ENCODE measurements at regions not wholly inside any gene's neighbourhood (a gene's known extent, or its start where the extent isn't known, plus 50 kb on each side); places are given as distances from the start of the nearest gene placed in this dataset.

DNA sequence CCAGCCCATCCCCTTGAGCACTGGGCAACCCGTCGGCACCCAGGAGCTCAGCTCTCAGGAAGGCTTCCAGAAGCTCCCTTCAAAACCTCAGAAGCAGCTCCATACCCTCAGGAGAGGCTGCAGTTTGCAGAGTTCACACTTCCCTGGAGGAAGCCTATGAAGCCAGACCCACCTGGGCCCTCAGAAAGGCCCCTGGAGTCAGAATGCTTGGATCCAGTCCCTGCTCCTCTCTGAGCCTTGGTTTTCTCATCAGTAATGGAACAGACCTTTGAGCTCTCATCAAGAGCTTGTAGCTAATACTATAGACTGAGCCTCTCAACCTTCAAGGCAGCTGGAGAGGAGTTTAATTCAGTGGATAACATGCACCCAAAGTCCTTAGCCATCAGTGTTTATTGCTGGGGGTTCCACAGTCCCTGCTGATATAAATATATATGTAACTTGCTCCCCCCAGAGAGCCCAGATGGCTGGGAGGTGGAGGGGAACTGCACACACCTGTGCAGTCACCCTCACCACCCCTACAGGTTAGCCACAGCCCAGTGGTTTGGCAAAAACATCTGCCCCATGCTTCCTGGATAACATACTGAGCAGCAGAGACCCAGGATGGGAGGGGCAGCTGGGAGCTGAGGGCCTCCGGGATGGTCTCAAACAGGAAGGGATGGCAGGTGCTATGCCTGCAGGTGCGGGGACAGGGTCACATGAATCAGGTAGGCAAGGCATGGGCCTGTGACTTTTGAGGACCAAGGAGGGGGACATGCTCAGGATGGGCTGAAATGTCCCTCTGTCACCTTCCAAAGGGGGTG is 120.1 kb downstream of the SNX5 start (continued):
- TF ChIP-seq THAP9 (CRISPR knock-in tag; IDR thresholded peaks at IDR 0.05; ENCODE audit: borderline replicate concordance): peak; percentile 56; the same call in 1 of the 2 replicates
- no peak for TF ChIP-seq ZFP82 (CRISPR knock-in tag; IDR thresholded peaks at IDR 0.05; ENCODE audit: borderline replicate concordance)
- TF ChIP-seq ZNF343 (CRISPR knock-in tag; IDR thresholded peaks at IDR 0.05): no peak
- TF ChIP-seq, protein P1, sequence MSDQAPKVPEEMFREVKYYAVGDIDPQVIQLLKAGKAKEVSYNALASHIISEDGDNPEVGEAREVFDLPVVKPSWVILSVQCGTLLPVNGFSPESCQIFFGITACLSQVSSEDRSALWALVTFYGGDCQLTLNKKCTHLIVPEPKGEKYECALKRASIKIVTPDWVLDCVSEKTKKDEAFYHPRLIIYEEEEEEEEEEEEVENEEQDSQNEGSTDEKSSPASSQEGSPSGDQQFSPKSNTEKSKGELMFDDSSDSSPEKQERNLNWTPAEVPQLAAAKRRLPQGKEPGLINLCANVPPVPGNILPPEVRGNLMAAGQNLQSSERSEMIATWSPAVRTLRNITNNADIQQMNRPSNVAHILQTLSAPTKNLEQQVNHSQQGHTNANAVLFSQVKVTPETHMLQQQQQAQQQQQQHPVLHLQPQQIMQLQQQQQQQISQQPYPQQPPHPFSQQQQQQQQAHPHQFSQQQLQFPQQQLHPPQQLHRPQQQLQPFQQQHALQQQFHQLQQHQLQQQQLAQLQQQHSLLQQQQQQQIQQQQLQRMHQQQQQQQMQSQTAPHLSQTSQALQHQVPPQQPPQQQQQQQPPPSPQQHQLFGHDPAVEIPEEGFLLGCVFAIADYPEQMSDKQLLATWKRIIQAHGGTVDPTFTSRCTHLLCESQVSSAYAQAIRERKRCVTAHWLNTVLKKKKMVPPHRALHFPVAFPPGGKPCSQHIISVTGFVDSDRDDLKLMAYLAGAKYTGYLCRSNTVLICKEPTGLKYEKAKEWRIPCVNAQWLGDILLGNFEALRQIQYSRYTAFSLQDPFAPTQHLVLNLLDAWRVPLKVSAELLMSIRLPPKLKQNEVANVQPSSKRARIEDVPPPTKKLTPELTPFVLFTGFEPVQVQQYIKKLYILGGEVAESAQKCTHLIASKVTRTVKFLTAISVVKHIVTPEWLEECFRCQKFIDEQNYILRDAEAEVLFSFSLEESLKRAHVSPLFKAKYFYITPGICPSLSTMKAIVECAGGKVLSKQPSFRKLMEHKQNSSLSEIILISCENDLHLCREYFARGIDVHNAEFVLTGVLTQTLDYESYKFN (CRISPR knock-in tag; conservative IDR thresholded peaks at IDR 0.05): no peak
- no peak for TF ChIP-seq ZNF460 (CRISPR knock-in tag; IDR thresholded peaks at IDR 0.05; ENCODE audit: borderline replicate concordance)
- no peak for TF ChIP-seq ZNF749 (CRISPR knock-in tag; IDR thresholded peaks at IDR 0.05; ENCODE audit: borderline replicate concordance)
- no peak for TF ChIP-seq HOXA5 (CRISPR knock-in tag; IDR thresholded peaks at IDR 0.05)
- no peak for TF ChIP-seq SMAD3 (CRISPR knock-in tag; IDR thresholded peaks at IDR 0.05)
- no peak for TF ChIP-seq HMGA1 (CRISPR knock-in tag; conservative IDR thresholded peaks at IDR 0.05)
- no peak for TF ChIP-seq TRIM24 (CRISPR knock-in tag; IDR thresholded peaks at IDR 0.05)
- TF ChIP-seq U2AF2 (IDR thresholded peaks at IDR 0.05; ENCODE audit: low read depth, low read length): no peak
- TF ChIP-seq, protein P2, sequence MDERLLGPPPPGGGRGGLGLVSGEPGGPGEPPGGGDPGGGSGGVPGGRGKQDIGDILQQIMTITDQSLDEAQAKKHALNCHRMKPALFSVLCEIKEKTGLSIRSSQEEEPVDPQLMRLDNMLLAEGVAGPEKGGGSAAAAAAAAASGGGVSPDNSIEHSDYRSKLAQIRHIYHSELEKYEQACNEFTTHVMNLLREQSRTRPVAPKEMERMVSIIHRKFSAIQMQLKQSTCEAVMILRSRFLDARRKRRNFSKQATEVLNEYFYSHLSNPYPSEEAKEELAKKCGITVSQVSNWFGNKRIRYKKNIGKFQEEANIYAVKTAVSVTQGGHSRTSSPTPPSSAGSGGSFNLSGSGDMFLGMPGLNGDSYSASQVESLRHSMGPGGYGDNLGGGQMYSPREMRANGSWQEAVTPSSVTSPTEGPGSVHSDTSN (CRISPR knock-in tag; IDR thresholded peaks at IDR 0.05): no peak
- no peak for TF ChIP-seq ZNF256 (CRISPR knock-in tag; conservative IDR thresholded peaks at IDR 0.05)
- TF ChIP-seq CTCF (CRISPR knock-in tag; IDR thresholded peaks at IDR 0.05): no peak
- TF ChIP-seq ZMYM3 (CRISPR knock-in tag; IDR thresholded peaks at IDR 0.05): no peak; the same call in 1 of the 2 replicates
- TF ChIP-seq IRF2 (CRISPR knock-in tag; IDR thresholded peaks at IDR 0.05): no peak
- TF ChIP-seq TBP (CRISPR knock-in tag; IDR thresholded peaks at IDR 0.05): no peak
- TF ChIP-seq FOXC1 (CRISPR knock-in tag; IDR thresholded peaks at IDR 0.05; ENCODE audit: borderline replicate concordance): 0 out of 2 replicates have a peak, but pooled peaks have one; percentile 27
- TF ChIP-seq ZNF724P (CRISPR knock-in tag; IDR thresholded peaks at IDR 0.05; ENCODE audit: borderline replicate concordance): no peak
- no peak for TF ChIP-seq CEBPG (CRISPR knock-in tag; IDR thresholded peaks at IDR 0.05)
- no peak; the same call in 1 of the 2 replicates for TF ChIP-seq HDAC1 (CRISPR knock-in tag; IDR thresholded peaks at IDR 0.05)
- no peak for TF ChIP-seq NCOA1 (CRISPR knock-in tag; IDR thresholded peaks at IDR 0.05)

All from HepG2 (cell line).